H1 (cell line): ENCODE measurements at regions not wholly inside any gene's neighbourhood (a gene's known extent, or its start where the extent isn't known, plus 50 kb on each side); places are given as distances from the start of the nearest gene placed in this dataset.

Experiments used
- CTCF ChIA-PET: fragments of 300-600 bp; sonication (Branson Sonifier 250); formaldehyde crosslinking; loops from one replicate; lab custom pipeline; 2021; ENCODE audit not compliant: partially characterized antibody; lab: Charles Lee
- POLR2A ChIA-PET: fragments of 300-600 bp; sonication (Branson Sonifier 250); formaldehyde crosslinking; loops from one replicate; lab custom pipeline; 2021; ENCODE audit warnings: inconsistent platforms; ENCODE audit not compliant: partially characterized antibody; lab: Charles Lee
- DNase-seq, 2 experiments: peaks; one replicate each; pipeline versions ENCODE4 v3.0.0 to v3.0.0-alpha.2; 2010 to 2022; ENCODE audit warnings: low spot score in 2 of 2, low read depth in 1 of 2, mixed read lengths in 1 of 2
- FAIRE-seq: peaks from 2 replicates; lab custom pipeline; 2011; peaks lifted over from hg19 to GRCh38; lab: Jason Lieb, UNC
- H2AFZ ChIP-seq: 2 replicates; pipeline ENCODE4 v1.8.1; 2012; ENCODE audit warnings: low read length, inconsistent platforms
- H2AK5ac ChIP-seq: 2 replicates; pipeline ENCODE4 v1.6.1; 2013; ENCODE audit warnings: low read depth, low read length
- H2BK120ac ChIP-seq: replicated peaks from 2 replicates; pipeline ENCODE3; 2013; ENCODE audit warnings: low read depth, low read length, inconsistent platforms
- H2BK12ac ChIP-seq: 2 replicates; pipeline ENCODE4 v1.6.1; 2013; ENCODE audit warnings: low read depth, low read length
- H2BK15ac ChIP-seq: 2 replicates; pipeline ENCODE4 v1.6.1; 2013; ENCODE audit warnings: low read length
- H2BK20ac ChIP-seq: 2 replicates; pipeline ENCODE4 v1.6.1; 2013; ENCODE audit warnings: low read length
- H2BK5ac ChIP-seq: 2 replicates; pipeline ENCODE4 v1.6.1; 2013; ENCODE audit warnings: low read depth, low read length
- H3K14ac ChIP-seq: 2 replicates; pipeline ENCODE4 v1.6.1; 2013; ENCODE audit warnings: inconsistent platforms; ENCODE audit not compliant: insufficient read length
- H3K18ac ChIP-seq: 2 replicates; pipeline ENCODE4 v1.6.1; 2013; ENCODE audit warnings: low read length; ENCODE audit errors: extremely low read depth
- H3K23ac ChIP-seq: 2 replicates; pipeline ENCODE4 v1.6.1; 2013; ENCODE audit warnings: inconsistent platforms; ENCODE audit not compliant: insufficient read length
- H3K23me2 ChIP-seq: 2 replicates; pipeline ENCODE4 v1.6.1; 2013; ENCODE audit warnings: low read depth, low read length
- H3K27ac ChIP-seq: 2 replicates; pipeline ENCODE4 v1.6.1; 2011; ENCODE audit warnings: low read depth, low read length, inconsistent platforms
- H3K27me3 ChIP-seq, 4 experiments: replicated peaks in 1 of 4; 1 replicate in 1 of 4; 2 replicates in 3 of 4; pipeline versions ENCODE4 v1.6.1 to v1.8.1; 2011 to 2013; ENCODE audit warnings: low read length in 3 of 4, mild to moderate bottlenecking in 3 of 4, inconsistent platforms in 2 of 4, mixed read lengths in 2 of 4, moderate library complexity in 1 of 4; ENCODE audit not compliant: control insufficient read depth in 3 of 4, insufficient read depth in 3 of 4; ENCODE audit errors: extremely low read depth in 1 of 4
- H3K36me3 ChIP-seq, 4 experiments: 2 replicates each; pipeline versions ENCODE4 v1.6.1 to v1.8.1; 2011 to 2013; ENCODE audit warnings: mild to moderate bottlenecking in 4 of 4, low read length in 3 of 4, moderate library complexity in 2 of 4, control low read depth in 1 of 4, inconsistent platforms in 1 of 4; ENCODE audit not compliant: insufficient read depth in 4 of 4, control insufficient read depth in 2 of 4
- H3K4ac ChIP-seq: replicated peaks from 2 replicates; pipeline ENCODE3; 2013; ENCODE audit warnings: low read length, low read depth, mixed read lengths, inconsistent platforms; ENCODE audit not compliant: insufficient read length
- H3K4me1 ChIP-seq, 4 experiments: replicated peaks in 1 of 4; 1 replicate in 1 of 4; 2 replicates in 3 of 4; pipeline versions ENCODE4 v1.6.1 to v1.8.1; 2011 to 2013; ENCODE audit warnings: low read length in 3 of 4, inconsistent platforms in 2 of 4, mixed read lengths in 1 of 4; ENCODE audit not compliant: insufficient read depth in 4 of 4, control insufficient read depth in 3 of 4
- H3K4me2 ChIP-seq, 2 experiments: 2 replicates each; pipeline versions ENCODE4 v1.6.1 to v1.8.1; 2011 to 2013; ENCODE audit warnings: low read depth in 2 of 2, low read length in 2 of 2, control low read depth in 1 of 2, inconsistent platforms in 1 of 2, mild to moderate bottlenecking in 1 of 2; ENCODE audit not compliant: insufficient read depth in 1 of 2
- H3K4me3 ChIP-seq, 4 experiments: fragments of 200-600, 300-600 bp in 1 of 4; sonication (generic), shearing (Covaris generic), sonication (Bioruptor Twin) in 1 of 4; 2 replicates each; pipeline versions ENCODE4 v1.5.1 to v1.8.1; 2011 to 2016; ENCODE audit warnings: low read length in 4 of 4, low read depth in 3 of 4, control low read depth in 2 of 4, inconsistent platforms in 2 of 4, mild to moderate bottlenecking in 2 of 4, mixed read lengths in 1 of 4, moderate library complexity in 1 of 4; ENCODE audit not compliant: insufficient read depth in 2 of 4; ENCODE audit errors: extremely low read depth in 1 of 4
- H3K56ac ChIP-seq: replicated peaks from 2 replicates; pipeline ENCODE3; 2013; ENCODE audit warnings: low read depth, mild to moderate bottlenecking, mixed read lengths, low read length, inconsistent platforms; ENCODE audit not compliant: insufficient read length
- H3K79me1 ChIP-seq: 2 replicates; pipeline ENCODE4 v1.6.1; 2013; ENCODE audit warnings: low read depth, low read length, control low read depth
- H3K79me2 ChIP-seq, 2 experiments: 2 replicates each; pipeline versions ENCODE4 v1.6.1 to v1.8.1; 2012 to 2013; ENCODE audit warnings: low read length in 2 of 2, mild to moderate bottlenecking in 2 of 2, inconsistent platforms in 1 of 2; ENCODE audit not compliant: insufficient read depth in 2 of 2, control insufficient read depth in 1 of 2
- H3K9ac ChIP-seq, 4 experiments: replicated peaks in 1 of 4; 1 replicate in 1 of 4; 2 replicates in 3 of 4; pipeline versions ENCODE4 v1.6.1 to v1.8.1; 2011 to 2013; ENCODE audit warnings: low read depth in 3 of 4, low read length in 3 of 4, control low read depth in 2 of 4, mild to moderate bottlenecking in 2 of 4, moderate library complexity in 2 of 4, inconsistent platforms in 1 of 4; ENCODE audit errors: extremely low read depth in 1 of 4
- H3K9me3 ChIP-seq, 2 experiments: 2 replicates each; pipeline versions ENCODE4 v1.6.1 to v1.8.1; 2012 to 2013; ENCODE audit warnings: mild to moderate bottlenecking in 2 of 2, moderate library complexity in 2 of 2, control low read depth in 1 of 2, inconsistent platforms in 1 of 2, low read depth in 1 of 2, low read length in 1 of 2, mixed read lengths in 1 of 2; ENCODE audit not compliant: insufficient read depth in 2 of 2
- H4K20me1 ChIP-seq, 2 experiments: replicated peaks in 1 of 2; 2 replicates each; pipeline versions ENCODE3 to v1.8.1; 2011 to 2013; ENCODE audit warnings: inconsistent platforms in 2 of 2, low read length in 2 of 2, mild to moderate bottlenecking in 1 of 2; ENCODE audit not compliant: insufficient read depth in 2 of 2, control insufficient read depth in 1 of 2
- H4K5ac ChIP-seq: 2 replicates; pipeline ENCODE4 v1.6.1; 2013; ENCODE audit warnings: low read length, low read depth, mixed read lengths, inconsistent platforms; ENCODE audit not compliant: insufficient read length
- H4K8ac ChIP-seq: 2 replicates; pipeline ENCODE4 v1.8.0; 2013; ENCODE audit warnings: mild to moderate bottlenecking, moderate library complexity, low read length, inconsistent platforms; ENCODE audit not compliant: insufficient read depth; ENCODE audit errors: extremely low read depth
- H4K91ac ChIP-seq: replicated peaks from 2 replicates; pipeline ENCODE3; 2013; ENCODE audit warnings: low read length, mixed read lengths, inconsistent platforms; ENCODE audit not compliant: insufficient read length
- BRCA1 ChIP-seq: IDR thresholded peaks from 2 replicates; pipeline ENCODE4 v1.6.1; 2012; ENCODE audit warnings: low read depth, low read length, improper control_type of control experiment
- JUND ChIP-seq: IDR thresholded peaks from 2 replicates; pipeline ENCODE4 v1.6.1; 2011; ENCODE audit warnings: mild to moderate bottlenecking, improper control_type of control experiment, low read length
- POLR2AphosphoS5 ChIP-seq: IDR thresholded peaks from 2 replicates; pipeline ENCODE4 v1.6.1; 2011; ENCODE audit warnings: low read depth, low read length
- SIX5 ChIP-seq: IDR thresholded peaks from 2 replicates; pipeline ENCODE4 v1.6.1; 2011; ENCODE audit warnings: mild to moderate bottlenecking, low read depth, low read length
- TBP ChIP-seq: IDR thresholded peaks from 2 replicates; pipeline ENCODE4 v1.6.1; 2011; ENCODE audit warnings: low read depth, low read length, improper control_type of control experiment
- WGBS, 2 experiments: shearing (Covaris generic) in 1 of 2; methylation state at CpG; one replicate each; pipeline versions ENCODE4 v1.1.6 to v1.1.7; 2013 to 2015; ENCODE audit warnings: low lambda C conversion rate in 2 of 2, mixed read lengths in 2 of 2, inconsistent platforms in 1 of 2, low coverage in 1 of 2, missing lambda C conversion rate in 1 of 2; ENCODE audit not compliant: insufficient replicate concordance in 2 of 2, insufficient coverage in 1 of 2, insufficient read length in 1 of 2; ENCODE audit errors: extremely low coverage in 1 of 2, missing lambda C conversion rate in 1 of 2; 5-methylcytosine and 5-hydroxymethylcytosine counted together

DNA sequence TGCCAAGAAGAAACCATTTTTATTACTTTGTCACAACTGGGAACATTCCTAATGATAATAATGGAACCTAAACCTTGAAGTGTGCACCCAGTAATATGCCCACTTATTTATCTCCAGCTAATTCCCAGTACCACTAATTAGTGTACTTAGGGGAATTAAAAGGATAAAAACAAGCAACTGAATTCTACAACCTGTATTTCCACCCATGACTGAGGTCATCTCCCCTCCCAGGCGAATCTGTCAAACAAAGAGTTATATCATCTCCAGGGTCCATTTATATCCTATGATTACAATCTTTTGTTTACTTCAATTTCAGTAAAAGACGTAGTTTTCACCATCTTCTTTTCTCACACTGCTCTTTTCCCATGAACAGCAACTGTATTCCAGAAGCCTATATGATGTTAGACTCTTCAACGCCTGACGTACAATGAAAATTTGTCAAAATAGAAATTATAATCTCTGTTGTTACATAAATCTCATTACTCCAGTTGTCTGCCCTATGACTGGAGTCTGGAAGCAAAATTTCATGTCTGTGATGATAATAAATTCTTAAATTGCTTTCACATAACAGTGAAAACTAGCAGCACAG is 177.6 kb downstream of the GOLIM4 start:
- H3K14ac ChIP-seq: no peak overlapping the region
- no peak overlapping the region for H4K5ac ChIP-seq
- no peak overlapping the region for H3K4me3 ChIP-seq
- no peak overlapping the region for H4K91ac ChIP-seq
- H3K36me3 ChIP-seq: no peaks in the 10 kb centered on the region
- H2AFZ ChIP-seq: no peak overlapping the region
- no peak overlapping the region for H2AK5ac ChIP-seq
- no peak overlapping the region for H3K4me2 ChIP-seq
- H4K8ac ChIP-seq: no peak overlapping the region
- H2BK120ac ChIP-seq: no peak overlapping the region
- no peak overlapping the region for H2BK15ac ChIP-seq
- no peak overlapping the region for H3K23ac ChIP-seq
- H2BK5ac ChIP-seq: no peak overlapping the region
- 89% methylated on average over 4 of the region's 4 CpGs; no CpG with 5 or more reads in 1 of the 2 experiments for WGBS, 2 experiments
- no peak for FAIRE-seq
- H3K79me1 ChIP-seq: no peaks in the 10 kb centered on the region
- no peaks in the 10 kb centered on the region for H4K20me1 ChIP-seq
- no peak overlapping the region for H2BK20ac ChIP-seq
- POLR2A ChIA-PET: no interaction called here
- H2BK12ac ChIP-seq: no peak overlapping the region
- no peak overlapping the region for H3K27ac ChIP-seq
- no peak overlapping the region for H3K18ac ChIP-seq
- no peaks in the 10 kb centered on the region for H3K9me3 ChIP-seq
- no peaks in the 10 kb centered on the region for H3K4me1 ChIP-seq
- H3K23me2 ChIP-seq: no peaks in the 10 kb centered on the region
- DNase-seq: no peak
- no peak overlapping the region for H3K56ac ChIP-seq
- no peak overlapping the region for H3K4ac ChIP-seq
- no peak overlapping the region for H3K9ac ChIP-seq
- CTCF ChIA-PET: interaction anchor here (1.1 kb wide), 1 partner anchor 92 kb away, joined by 3 read pairs; no protein-coding TSS in a partner anchor
- no peaks in the 10 kb centered on the region for H3K27me3 ChIP-seq
- no peaks in the 10 kb centered on the region for H3K79me2 ChIP-seq
- no peak for TF ChIP-seq BRCA1
- TF ChIP-seq JUND: no peak
- TF ChIP-seq TBP: no peak
- no peak for TF ChIP-seq POLR2AphosphoS5
- TF ChIP-seq SIX5: no peak
